HL-60 (cell line): ENCODE measurements at regions not wholly inside any gene's neighbourhood (a gene's known extent, or its start where the extent isn't known, plus 50 kb on each side); places are given as distances from the start of the nearest gene placed in this dataset.

Source experiments
- CTCF ChIP-seq: IDR thresholded peaks from one replicate; pipeline ENCODE4 v1.5.1; 2011; ENCODE audit warnings: low read length, control low read depth, inconsistent platforms; ENCODE audit not compliant: insufficient read depth
- GABPA ChIP-seq: IDR thresholded peaks from 2 replicates; pipeline ENCODE4 v1.6.1; 2012; ENCODE audit warnings: low read depth
- POLR2AphosphoS5 ChIP-seq: IDR thresholded peaks from 2 replicates; pipeline ENCODE4 v1.6.1; 2012; ENCODE audit warnings: low read depth
- REST ChIP-seq: IDR thresholded peaks from 2 replicates; pipeline ENCODE4 v1.6.1; 2012; ENCODE audit warnings: low read depth; ENCODE audit not compliant: insufficient replicate concordance
- SPI1 ChIP-seq: IDR thresholded peaks from 2 replicates; pipeline ENCODE4 v1.6.1; 2012; ENCODE audit warnings: low read depth, mild to moderate bottlenecking, borderline replicate concordance

GRCh38 chr18:56185126-56185525 lies 453.3 kb downstream of the TXNL1 start:
- TF ChIP-seq CTCF (no peak), REST (no peak), POLR2AphosphoS5 (no peak), GABPA (no peak), SPI1 (no peak)
